GM12891 (cell line): ENCODE measurements at regions not wholly inside any gene's neighbourhood (a gene's known extent, or its start where the extent isn't known, plus 50 kb on each side); places are given as distances from the start of the nearest gene placed in this dataset.

Source experiments
- POLR2A ChIP-seq: IDR thresholded peaks from 2 replicates; pipeline ENCODE4 v1.6.1; 2011; ENCODE audit warnings: low read depth, low read length, control low read depth
- POLR2AphosphoS5 ChIP-seq: IDR thresholded peaks from 2 replicates; pipeline ENCODE4 v1.6.1; 2011; ENCODE audit warnings: low read depth, low read length, control low read depth

DNA sequence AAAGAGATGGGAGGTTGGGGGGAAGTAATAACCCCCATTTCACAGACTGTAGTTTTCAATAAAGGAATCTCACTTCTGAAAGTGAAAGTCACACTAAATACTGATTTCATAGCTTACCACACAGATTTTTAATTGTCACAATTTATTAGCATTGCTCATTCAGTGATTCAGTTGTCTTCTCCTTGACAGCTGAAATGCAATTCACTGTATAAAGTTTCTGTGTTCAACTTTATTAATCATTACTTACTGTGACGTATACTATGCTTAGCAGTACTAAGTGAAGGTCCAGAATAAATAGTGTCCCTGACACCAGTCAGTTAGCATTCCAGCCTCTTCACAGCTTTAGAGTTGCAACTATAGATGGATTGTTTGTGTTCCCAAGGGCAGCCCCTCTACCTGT is 324.1 kb upstream of the CRIM1 start:
- TF ChIP-seq POLR2A (no peak), POLR2AphosphoS5 (no peak)
